GM21447 (cell line): ENCODE measurements at regions not wholly inside any gene's neighbourhood (a gene's known extent, or its start where the extent isn't known, plus 50 kb on each side); places are given as distances from the start of the nearest gene placed in this dataset.
"Not testable (repeated sequence)": the region's sequence is repeated elsewhere in the genome, so short reads cannot be mapped to it uniquely, and the experiment has no call there.

ENCODE experiments used
- ATAC-seq: cut with Tn5 transposase; IDR thresholded peaks from one replicate; pipeline ENCODE4 v1.9.1; 2021; ENCODE audit not compliant: unreplicated experiment

- ATAC-seq = no peak
These were observed 1156.0 kb downstream of the PCDH9 start for GRCh38 chr13:66074018-66074615.

GRCh38 chr13:66072097-66072496 is 1158.0 kb downstream of the PCDH9 start:
- ATAC-seq = not testable (repeated sequence)

GRCh38 chr13:66071608-66072007 is 1158.5 kb downstream of the PCDH9 start:
- no peak for ATAC-seq

- ATAC-seq = no peak
These were observed 1159.1 kb downstream of the PCDH9 start for GRCh38 chr13:66071029-66071428.

DNA sequence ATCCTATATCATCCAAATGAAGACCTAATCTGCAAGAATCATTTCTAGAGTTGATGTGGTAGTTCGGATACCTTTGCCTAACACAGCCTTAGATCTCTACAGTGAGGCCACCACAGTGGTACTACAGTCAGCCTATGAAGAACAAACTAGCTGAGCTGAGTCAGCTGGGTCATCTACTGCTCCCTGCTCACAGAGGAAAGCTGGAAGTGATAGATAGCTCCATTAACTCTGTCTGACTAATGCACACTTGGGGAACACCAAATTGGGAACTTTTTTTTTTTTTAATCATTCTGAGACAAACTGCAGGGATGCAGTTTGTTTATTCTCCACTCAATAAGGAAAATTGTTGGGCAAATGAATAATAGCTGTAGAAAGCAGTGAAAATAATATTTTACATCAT is 1160.6 kb downstream of the PCDH9 start:
- ATAC-seq = no peak

DNA sequence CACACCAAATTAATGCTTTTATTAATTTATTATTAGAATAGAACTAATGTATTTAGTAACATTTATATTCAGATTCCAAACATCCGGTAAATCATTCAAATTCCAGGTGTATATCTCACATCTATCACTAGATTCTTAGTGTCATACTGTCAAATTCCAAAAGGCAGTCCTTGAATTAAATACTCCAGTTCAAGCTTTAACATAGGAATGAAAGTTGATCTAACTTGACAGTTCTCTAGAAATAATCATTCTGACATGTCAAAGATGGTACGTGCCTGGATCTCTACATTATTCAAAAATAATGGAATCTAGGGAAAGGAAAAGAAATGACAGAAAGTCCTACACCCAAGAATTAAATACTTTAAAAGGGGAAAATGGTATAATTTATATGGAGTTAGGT is 1161.5 kb downstream of the PCDH9 start:
- no peak for ATAC-seq

GRCh38 chr13:66048888-66049287 is 1181.2 kb downstream of the PCDH9 start:
- ATAC-seq = no peak

GRCh38 chr13:66040506-66040905 is 1189.6 kb downstream of the PCDH9 start:
- ATAC-seq = no peak

GRCh38 chr13:66037096-66037495 is 1193.0 kb downstream of the PCDH9 start:
- ATAC-seq = no peak

- no peak for ATAC-seq
These were observed 1193.5 kb downstream of the PCDH9 start for GRCh38 chr13:66036636-66037035.

- no peak for ATAC-seq
These were observed 1194.0 kb downstream of the PCDH9 start for GRCh38 chr13:66036024-66036614.

DNA sequence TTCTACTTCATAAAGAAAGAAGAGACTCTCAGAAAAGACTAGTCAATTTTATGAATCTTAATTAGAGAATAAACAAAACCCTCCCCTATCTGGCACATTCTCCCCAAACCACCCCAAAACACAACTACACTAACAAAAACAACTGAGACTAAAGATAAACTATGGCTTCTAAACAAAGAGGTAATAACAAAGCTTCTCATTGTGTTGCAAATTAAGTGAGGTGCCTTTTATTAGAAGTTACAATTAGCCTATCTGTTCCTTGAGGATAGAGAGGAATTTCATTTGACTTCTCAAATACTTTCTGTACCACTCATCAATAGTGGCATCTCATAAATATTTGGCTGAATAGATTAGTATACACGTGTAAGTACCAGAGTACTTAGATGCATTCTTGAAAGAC is 1196.2 kb downstream of the PCDH9 start:
- ATAC-seq = no peak

DNA sequence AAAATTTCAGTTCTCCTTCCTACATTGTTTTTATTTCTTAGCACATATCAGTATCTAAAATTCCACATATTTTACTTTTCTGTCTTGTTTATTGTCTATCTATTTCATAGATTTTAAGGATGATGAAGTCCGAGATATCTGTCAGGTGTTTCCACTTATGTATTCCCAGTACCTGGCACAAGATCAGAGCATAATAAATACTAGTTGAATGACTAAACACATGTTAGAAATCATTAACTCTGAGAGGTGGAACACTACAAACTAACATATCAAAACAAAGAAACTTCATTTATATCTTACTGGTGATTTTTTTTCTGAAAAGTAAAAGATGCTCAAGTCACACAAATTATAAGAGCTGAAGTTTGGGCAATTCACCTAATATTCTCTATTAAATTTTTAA is 1208.3 kb downstream of the PCDH9 start:
- ATAC-seq = no peak

DNA sequence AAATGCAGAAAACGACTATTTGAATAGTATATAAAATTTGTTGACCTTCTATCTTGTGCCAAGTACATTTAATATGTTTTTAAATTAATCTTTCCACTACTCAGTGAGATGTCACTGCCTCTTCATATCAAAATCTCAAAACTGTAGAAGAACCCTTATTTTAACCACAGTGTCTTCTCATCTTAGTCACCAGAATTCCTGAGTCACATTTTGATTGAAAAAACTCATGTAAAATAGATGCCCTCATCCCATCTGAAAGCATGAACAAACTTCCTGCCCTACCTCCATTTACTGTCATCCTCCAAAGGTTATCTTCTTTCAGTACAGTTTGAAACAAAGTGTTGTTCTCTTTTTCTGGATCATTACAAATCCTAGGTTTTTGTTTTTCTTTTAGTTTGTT is 1215.4 kb downstream of the PCDH9 start:
- ATAC-seq = no peak

- ATAC-seq = no peak
These were observed 1220.9 kb downstream of the PCDH9 start for GRCh38 chr13:66009241-66009640.

- no peak for ATAC-seq
These were observed 1226.6 kb downstream of the PCDH9 start for GRCh38 chr13:66003558-66003957.

DNA sequence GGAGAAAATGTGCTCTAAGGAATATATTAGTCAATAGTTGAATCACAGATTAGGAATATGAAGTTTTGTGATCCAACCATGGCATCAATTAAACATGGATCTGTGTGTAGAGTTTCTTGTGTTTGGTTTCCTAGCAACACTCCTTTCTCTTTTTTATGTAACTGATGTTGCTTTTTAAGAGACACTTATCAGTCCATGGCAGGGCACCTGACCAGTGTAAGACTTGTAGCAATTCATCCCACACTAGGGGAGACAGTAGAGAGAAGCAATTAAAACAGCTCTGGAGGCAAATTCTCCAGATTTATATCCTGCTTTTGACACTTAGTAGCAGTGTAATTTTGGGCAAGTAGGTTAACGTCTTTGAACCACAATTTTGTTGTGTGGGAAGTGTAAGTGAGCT is 1229.0 kb downstream of the PCDH9 start:
- ATAC-seq = no peak

- no peak for ATAC-seq
These were observed 1230.7 kb downstream of the PCDH9 start for GRCh38 chr13:65999411-65999810.

GRCh38 chr13:65990684-65991083 is 1239.5 kb downstream of the PCDH9 start:
- ATAC-seq = no peak

- ATAC-seq = no peak
These were observed 1244.5 kb downstream of the PCDH9 start for GRCh38 chr13:65985612-65986011.

GRCh38 chr13:65977525-65977924 is 1252.6 kb downstream of the PCDH9 start:
- ATAC-seq = no peak

GRCh38 chr13:65971541-65971940 is 1258.6 kb downstream of the PCDH9 start:
- no peak for ATAC-seq

DNA sequence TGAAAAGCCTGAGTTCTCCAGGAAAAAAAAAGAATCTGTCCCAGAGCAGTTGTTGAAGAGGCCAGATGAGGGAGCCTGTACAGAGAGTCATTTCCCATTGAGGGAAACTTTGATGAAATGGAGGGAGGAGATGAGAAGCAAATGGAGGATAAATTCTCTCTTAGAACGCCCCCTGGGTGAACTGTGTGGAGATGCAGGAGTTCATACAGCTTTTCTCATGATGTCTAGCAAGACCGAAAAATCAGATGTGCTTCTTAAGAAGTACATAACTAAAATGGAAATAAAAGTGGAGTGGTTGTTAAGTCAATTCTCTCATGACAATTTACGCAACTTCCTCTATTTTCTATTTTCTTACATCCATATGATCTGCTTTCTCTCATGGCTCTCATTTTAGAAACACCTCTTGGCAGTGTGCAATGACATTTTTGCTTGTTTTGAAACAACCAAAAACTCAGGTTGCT is 1263.1 kb downstream of the PCDH9 start:
- ATAC-seq = no peak
